Ascending aorta (tissue), 2 donors: ENCODE measurements at regions not wholly inside any gene's neighbourhood (a gene's known extent, or its start where the extent isn't known, plus 50 kb on each side); places are given as distances from the start of the nearest gene placed in this dataset.

Experiments used
- DNase-seq, 2 donors: peaks; one replicate each; pipeline ENCODE4 v3.0.0-alpha.2; 2019; ENCODE audit warnings: low spot score in 2 of 2
- H3K27ac ChIP-seq, 2 donors: fragments of 200-600 bp; sonication (generic); one replicate each; pipeline ENCODE4 v1.5.1; 2016 to 2017; ENCODE audit warnings: mild to moderate bottlenecking in 1 of 2
- H3K27me3 ChIP-seq: fragments of 200-600 bp; sonication (generic); one replicate; pipeline ENCODE4 v1.5.1; 2017
- H3K36me3 ChIP-seq, 2 donors: fragments of 200-600 bp; sonication (generic); one replicate each; pipeline ENCODE4 v1.5.1; 2016
- H3K4me1 ChIP-seq, 2 donors: fragments of 200-600 bp; sonication (generic); one replicate each; pipeline ENCODE4 v1.5.1; 2016 to 2017; ENCODE audit warnings: mild to moderate bottlenecking in 1 of 2
- H3K4me3 ChIP-seq, 2 donors: fragments of 200-600 bp; sonication (generic); one replicate each; pipeline ENCODE4 v1.5.1; 2016 to 2017; ENCODE audit warnings: mild to moderate bottlenecking in 1 of 2
- H3K9me3 ChIP-seq, 2 donors: fragments of 200-600 bp; sonication (generic); one replicate each; pipeline ENCODE4 v1.5.1; 2016
- intact Hi-C: fragments of 100-400 bp; cut with DNase I; formaldehyde crosslinking; loops from one replicate; pipeline ENCODE4 v1.15.1; 2023
- TF ChIP-seq, protein P1 (sequence below), 3 experiments: fragments of 200-600 bp in 2 of 3; fragments of 450-650 bp in 1 of 3; sonication (generic) in 2 of 3; IDR thresholded peaks; one replicate each; pipeline ENCODE4 v1.5.1; 2016 to 2019; ENCODE audit warnings: antibody characterized with exemption in 3 of 3, mild to moderate bottlenecking in 1 of 3, moderate library complexity in 1 of 3

- Histone ChIP-seq H3K27me3 (no peaks in the 10 kb centered on the region), H3K4me1 (no peaks in the 10 kb centered on the region), H3K27ac (no peak overlapping the region), H3K9me3 (peaks cover 0 to 7% of the 10 kb centered on the region in 2 donors), H3K4me3 (no peak overlapping the region), H3K36me3 (no peaks in the 10 kb centered on the region)
- TF ChIP-seq, protein P1, sequence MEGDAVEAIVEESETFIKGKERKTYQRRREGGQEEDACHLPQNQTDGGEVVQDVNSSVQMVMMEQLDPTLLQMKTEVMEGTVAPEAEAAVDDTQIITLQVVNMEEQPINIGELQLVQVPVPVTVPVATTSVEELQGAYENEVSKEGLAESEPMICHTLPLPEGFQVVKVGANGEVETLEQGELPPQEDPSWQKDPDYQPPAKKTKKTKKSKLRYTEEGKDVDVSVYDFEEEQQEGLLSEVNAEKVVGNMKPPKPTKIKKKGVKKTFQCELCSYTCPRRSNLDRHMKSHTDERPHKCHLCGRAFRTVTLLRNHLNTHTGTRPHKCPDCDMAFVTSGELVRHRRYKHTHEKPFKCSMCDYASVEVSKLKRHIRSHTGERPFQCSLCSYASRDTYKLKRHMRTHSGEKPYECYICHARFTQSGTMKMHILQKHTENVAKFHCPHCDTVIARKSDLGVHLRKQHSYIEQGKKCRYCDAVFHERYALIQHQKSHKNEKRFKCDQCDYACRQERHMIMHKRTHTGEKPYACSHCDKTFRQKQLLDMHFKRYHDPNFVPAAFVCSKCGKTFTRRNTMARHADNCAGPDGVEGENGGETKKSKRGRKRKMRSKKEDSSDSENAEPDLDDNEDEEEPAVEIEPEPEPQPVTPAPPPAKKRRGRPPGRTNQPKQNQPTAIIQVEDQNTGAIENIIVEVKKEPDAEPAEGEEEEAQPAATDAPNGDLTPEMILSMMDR (IDR thresholded peaks at IDR 0.05) = no peak
- intact Hi-C loops = no loop called here
- no peak for DNase-seq
These were observed 56.9 kb upstream of the LHX1 start for GRCh38 chr17:36880268-36880905.

DNA sequence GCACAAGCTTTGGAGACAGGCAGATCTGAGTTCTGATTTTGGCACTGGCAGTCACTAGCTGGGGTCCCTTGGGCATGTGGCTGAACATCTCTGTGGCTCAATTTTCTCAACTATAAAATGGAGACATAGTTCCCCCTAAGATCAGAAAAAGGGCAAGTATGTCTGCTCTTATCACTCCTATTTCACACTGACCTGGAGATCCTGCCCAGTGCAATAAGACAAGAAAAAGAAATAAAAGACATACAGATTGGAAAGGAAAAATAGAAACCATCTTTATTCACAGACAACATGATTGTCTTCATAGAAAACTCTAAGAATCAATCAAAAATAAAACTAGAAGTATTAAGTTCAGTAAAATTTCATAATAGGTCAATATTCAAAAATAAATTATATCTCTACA, 56.0 kb upstream of the LHX1 start:
- H3K9me3 ChIP-seq = peaks cover 0 to 7% of the 10 kb centered on the region in 2 donors
- DNase-seq = no peak
- intact Hi-C loops = no loop called here
- TF ChIP-seq, protein P1 (IDR thresholded peaks at IDR 0.05) = no peak
- H3K27ac ChIP-seq = no peak overlapping the region
- no peaks in the 10 kb centered on the region for H3K36me3 ChIP-seq
- H3K27me3 ChIP-seq = no peaks in the 10 kb centered on the region
- H3K4me1 ChIP-seq = no peaks in the 10 kb centered on the region
- no peak overlapping the region for H3K4me3 ChIP-seq

GRCh38 chr17:36884495-36885152, 52.7 kb upstream of the LHX1 start:
- Histone ChIP-seq H3K27me3 (no peaks in the 10 kb centered on the region), H3K36me3 (no peaks in the 10 kb centered on the region)

GRCh38 chr17:36885153-36885735, 52.0 kb upstream of the LHX1 start:
- Histone ChIP-seq H3K4me1 (no peaks in the 10 kb centered on the region), H3K36me3 (no peaks in the 10 kb centered on the region), H3K27me3 (no peaks in the 10 kb centered on the region), H3K4me3 (no peak overlapping the region), H3K9me3 (peaks cover 0 to 7% of the 10 kb centered on the region in 2 donors), H3K27ac (no peak overlapping the region)
- TF ChIP-seq, protein P1 (IDR thresholded peaks at IDR 0.05) = no peak
- no peak for DNase-seq
- intact Hi-C loops = no loop called here

More at GRCh38 chr17:36884495-36885152, 52.7 kb upstream of the LHX1 start:
- TF ChIP-seq, protein P1 (IDR thresholded peaks at IDR 0.05) = no peak
- H3K9me3 ChIP-seq = peaks cover 0 to 7% of the 10 kb centered on the region in 2 donors
- intact Hi-C loops = no loop called here
- no peaks in the 10 kb centered on the region for H3K4me1 ChIP-seq
- DNase-seq = no peak
- H3K4me3 ChIP-seq = no peak overlapping the region
- H3K27ac ChIP-seq = no peak overlapping the region

GRCh38 chr17:36885771-36886377, 51.4 kb upstream of the LHX1 start:
- Histone ChIP-seq H3K27me3 (no peaks in the 10 kb centered on the region), H3K9me3 (peaks cover 0 to 6% of the 10 kb centered on the region in 2 donors), H3K4me1 (no peaks in the 10 kb centered on the region), H3K27ac (no peak overlapping the region), H3K4me3 (no peak overlapping the region), H3K36me3 (no peaks in the 10 kb centered on the region)
- intact Hi-C loops = no loop called here
- DNase-seq = no peak
- TF ChIP-seq, protein P1 (IDR thresholded peaks at IDR 0.05) = no peak
